ENCODE measurements at regions not wholly inside any gene's neighbourhood (a gene's known extent, or its start where the extent isn't known, plus 50 kb on each side); places are given as distances from the start of the nearest gene placed in this dataset.
A peak's percentile ranks its signal among the peaks of the same experiment; 100 is the strongest.

- no peaks in the 10 kb centered on the region for H3K9me2 ChIP-seq (ENCODE audit: insufficient read depth, low read length)
- H4K20me1 ChIP-seq (ENCODE audit: insufficient read depth) = no peaks in the 10 kb centered on the region
- no peaks in the 10 kb centered on the region for H3F3A ChIP-seq (ENCODE audit: insufficient read depth, low read length, poor library complexity, severe bottlenecking)
- peak overlapping the region; percentile 17 for H3K9ac ChIP-seq (ENCODE audit: low read length)
- H3K36me3 ChIP-seq (ENCODE audit: insufficient read depth, low read length) = no peaks in the 10 kb centered on the region
- H3K79me2 ChIP-seq (replicated peaks; ENCODE audit: insufficient read depth, low read length) = no peaks in the 10 kb centered on the region
- no peak overlapping the region for H3K4me2 ChIP-seq (ENCODE audit: low read length)
- TF ChIP-seq REST (IDR thresholded peaks at IDR 0.05; ENCODE audit: borderline replicate concordance) = no peak
- TF ChIP-seq MXI1 (conservative IDR thresholded peaks at IDR 0.05; ENCODE audit: poor library complexity, severe bottlenecking) = no peak
- no peaks in the 10 kb centered on the region for H3K27me3 ChIP-seq (ENCODE audit: insufficient read depth, low read depth, low read length)
- no peaks in the 10 kb centered on the region for H3K9me3 ChIP-seq (ENCODE audit: low read length)
- H3K27ac ChIP-seq (ENCODE audit: low read length) = no peak overlapping the region
- H3K4me3 ChIP-seq (ENCODE audit: low read length) = no peak overlapping the region
- peak overlapping the region; percentile 47 for H2AFZ ChIP-seq (ENCODE audit: low read depth, low read length)
Observed at GRCh38 chr2:60215386-60215901, 338.0 kb downstream of the BCL11A start.

- no peak overlapping the region for H3K4me3 ChIP-seq (ENCODE audit: low read length)
- H3K9ac ChIP-seq (ENCODE audit: low read length) = no peak overlapping the region
- H3K27me3 ChIP-seq (ENCODE audit: insufficient read depth, low read depth, low read length) = no peaks in the 10 kb centered on the region
- TF ChIP-seq TAF1 (IDR thresholded peaks at IDR 0.05; ENCODE audit: low read depth) (no peak), MXI1 (conservative IDR thresholded peaks at IDR 0.05; ENCODE audit: poor library complexity, severe bottlenecking) (no peak), EP300 (conservative IDR thresholded peaks at IDR 0.05; ENCODE audit: poor library complexity, severe bottlenecking) (no peak), REST (IDR thresholded peaks at IDR 0.05; ENCODE audit: borderline replicate concordance) (no peak), EZH2 (IDR thresholded peaks at IDR 0.05; ENCODE audit: borderline replicate concordance, insufficient read depth, low read length, poor library complexity, severe bottlenecking) (no peak), RAD21 (conservative IDR thresholded peaks at IDR 0.05) (no peak), CTCF (IDR thresholded peaks at IDR 0.05; ENCODE audit: poor library complexity, severe bottlenecking) (no peak), POLR2AphosphoS5 (IDR thresholded peaks at IDR 0.05) (no peak), SMC3 (conservative IDR thresholded peaks at IDR 0.05; ENCODE audit: poor library complexity) (no peak)
- H3K27ac ChIP-seq (ENCODE audit: low read length) = no peak overlapping the region
- H2AFZ ChIP-seq (ENCODE audit: low read depth, low read length) = no peak overlapping the region
- no peaks in the 10 kb centered on the region for H3K36me3 ChIP-seq (ENCODE audit: insufficient read depth, low read length)
- no peaks in the 10 kb centered on the region for H4K20me1 ChIP-seq (ENCODE audit: insufficient read depth)
- no peak overlapping the region for H3K4me2 ChIP-seq (ENCODE audit: low read length)
- H3K79me2 ChIP-seq (replicated peaks; ENCODE audit: insufficient read depth, low read length) = no peaks in the 10 kb centered on the region
- no peaks in the 10 kb centered on the region for H3F3A ChIP-seq (ENCODE audit: insufficient read depth, low read length, poor library complexity, severe bottlenecking)
- no peaks in the 10 kb centered on the region for H3K9me2 ChIP-seq (ENCODE audit: insufficient read depth, low read length)
- no peaks in the 10 kb centered on the region for H3K9me3 ChIP-seq (ENCODE audit: low read length)
Observed at GRCh38 chr2:60214626-60214875, 338.9 kb downstream of the BCL11A start.
